Suprapubic skin (tissue), 4 donors: ENCODE measurements at regions not wholly inside any gene's neighbourhood (a gene's known extent, or its start where the extent isn't known, plus 50 kb on each side); places are given as distances from the start of the nearest gene placed in this dataset.
A peak's percentile ranks its signal among the peaks of the same experiment; 100 is the strongest.

Experiments
- DNase-seq, 2 donors: peaks; one replicate each; pipeline ENCODE4 v3.0.0-alpha.2; 2019; ENCODE audit warnings: low spot score in 2 of 2
- H3K27ac ChIP-seq: fragments of 200-600 bp; sonication (generic); one replicate; pipeline ENCODE4 v1.5.1; 2019
- H3K27me3 ChIP-seq: fragments of 200-600 bp; sonication (generic); one replicate; pipeline ENCODE4 v1.5.1; 2019
- H3K36me3 ChIP-seq: fragments of 200-600 bp; sonication (generic); one replicate; pipeline ENCODE4 v1.5.1; 2019
- H3K4me1 ChIP-seq: fragments of 200-600 bp; sonication (generic); one replicate; pipeline ENCODE4 v1.5.1; 2019
- H3K4me3 ChIP-seq: fragments of 200-600 bp; sonication (generic); one replicate; pipeline ENCODE4 v1.5.1; 2019; ENCODE audit warnings: mild to moderate bottlenecking
- H3K9me3 ChIP-seq: fragments of 200-600 bp; sonication (generic); one replicate; pipeline ENCODE4 v1.5.1; 2019
- EP300 ChIP-seq: sonication (generic); formaldehyde crosslinking; IDR thresholded peaks from one replicate; pipeline ENCODE4 v1.6.1; 2017; ENCODE audit warnings: antibody characterized with exemption
- POLR2A ChIP-seq, 2 donors: fragments of 450-650 bp; IDR thresholded peaks; one replicate each; pipeline ENCODE4 v1.6.1; 2017; ENCODE audit warnings: antibody characterized with exemption in 2 of 2, mild to moderate bottlenecking in 2 of 2, moderate library complexity in 2 of 2
- POLR2AphosphoS5 ChIP-seq, 3 donors: sonication (generic); formaldehyde crosslinking; IDR thresholded peaks; one replicate each; pipeline ENCODE4 v1.6.1; 2017; ENCODE audit warnings: antibody characterized with exemption in 3 of 3
- WGBS: methylation state at CpG from one replicate; pipeline ENCODE4 v1.1.5; 2018; 5-methylcytosine and 5-hydroxymethylcytosine counted together
- TF ChIP-seq, protein P1 (sequence below), 2 donors: fragments of 200-600 bp in 1 of 2; fragments of 450-650 bp in 1 of 2; sonication (generic) in 1 of 2; IDR thresholded peaks; one replicate each; pipeline ENCODE4 v1.5.1; 2016 to 2019; ENCODE audit warnings: antibody characterized with exemption in 2 of 2, mild to moderate bottlenecking in 1 of 2, moderate library complexity in 1 of 2

DNA sequence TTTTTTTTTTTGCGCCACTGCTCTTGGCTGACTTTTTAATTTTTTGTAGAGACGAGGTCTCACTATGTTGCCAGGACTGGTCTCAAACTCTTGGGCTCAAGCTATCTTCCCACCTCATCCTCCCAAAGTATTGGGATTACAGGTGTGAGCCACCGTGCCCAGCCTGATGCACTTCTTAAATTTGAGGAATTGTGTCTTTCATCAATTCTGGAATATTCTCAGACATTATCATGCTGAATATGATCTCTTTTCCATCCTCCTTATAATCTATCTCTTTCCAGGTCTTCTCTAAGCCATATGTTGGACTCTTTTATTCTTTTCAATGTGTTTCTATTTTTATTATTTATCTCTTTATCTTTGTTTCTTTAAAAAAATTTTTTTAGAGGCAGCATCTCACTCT lies 196.2 kb upstream of the IER5L start:
- no peak overlapping the region for H3K4me3 ChIP-seq
- no peak for DNase-seq
- TF ChIP-seq EP300 (no peak), POLR2AphosphoS5 (IDR thresholded peaks at IDR 0.05) (no peak), POLR2A (IDR thresholded peaks at IDR 0.05) (no peak)
- TF ChIP-seq, protein P1, sequence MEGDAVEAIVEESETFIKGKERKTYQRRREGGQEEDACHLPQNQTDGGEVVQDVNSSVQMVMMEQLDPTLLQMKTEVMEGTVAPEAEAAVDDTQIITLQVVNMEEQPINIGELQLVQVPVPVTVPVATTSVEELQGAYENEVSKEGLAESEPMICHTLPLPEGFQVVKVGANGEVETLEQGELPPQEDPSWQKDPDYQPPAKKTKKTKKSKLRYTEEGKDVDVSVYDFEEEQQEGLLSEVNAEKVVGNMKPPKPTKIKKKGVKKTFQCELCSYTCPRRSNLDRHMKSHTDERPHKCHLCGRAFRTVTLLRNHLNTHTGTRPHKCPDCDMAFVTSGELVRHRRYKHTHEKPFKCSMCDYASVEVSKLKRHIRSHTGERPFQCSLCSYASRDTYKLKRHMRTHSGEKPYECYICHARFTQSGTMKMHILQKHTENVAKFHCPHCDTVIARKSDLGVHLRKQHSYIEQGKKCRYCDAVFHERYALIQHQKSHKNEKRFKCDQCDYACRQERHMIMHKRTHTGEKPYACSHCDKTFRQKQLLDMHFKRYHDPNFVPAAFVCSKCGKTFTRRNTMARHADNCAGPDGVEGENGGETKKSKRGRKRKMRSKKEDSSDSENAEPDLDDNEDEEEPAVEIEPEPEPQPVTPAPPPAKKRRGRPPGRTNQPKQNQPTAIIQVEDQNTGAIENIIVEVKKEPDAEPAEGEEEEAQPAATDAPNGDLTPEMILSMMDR (IDR thresholded peaks at IDR 0.05) = no peak
- 97% methylated on average over 3 of the region's 3 CpGs for WGBS
- H3K4me1 ChIP-seq = no peaks in the 10 kb centered on the region
- H3K9me3 ChIP-seq = no peaks in the 10 kb centered on the region
- H3K27me3 ChIP-seq = no peaks in the 10 kb centered on the region
- no peaks in the 10 kb centered on the region for H3K36me3 ChIP-seq
- no peak overlapping the region for H3K27ac ChIP-seq

DNA sequence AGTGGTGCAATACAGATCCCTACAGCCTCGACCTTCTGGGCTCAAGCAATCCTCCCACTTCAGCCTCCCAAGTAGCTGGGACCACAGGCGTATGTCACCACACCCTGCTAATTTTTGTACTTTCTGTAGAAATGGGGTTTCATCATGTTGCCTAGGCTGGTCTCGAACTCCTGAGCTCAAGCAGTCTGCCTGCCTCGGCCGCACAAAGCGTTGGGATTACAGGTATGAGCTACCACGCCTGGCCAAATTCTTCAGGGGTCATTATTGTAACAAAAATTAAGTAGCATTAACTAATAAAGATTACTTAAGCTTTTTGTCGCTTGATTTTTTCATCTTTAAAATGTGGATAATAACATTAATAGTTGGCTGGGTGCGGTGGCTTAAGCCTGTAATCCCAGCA lies 195.3 kb upstream of the IER5L start:
- Histone ChIP-seq H3K9me3 (no peaks in the 10 kb centered on the region), H3K27me3 (no peaks in the 10 kb centered on the region), H3K4me1 (no peaks in the 10 kb centered on the region), H3K4me3 (no peak overlapping the region), H3K27ac (no peak overlapping the region), H3K36me3 (no peaks in the 10 kb centered on the region)
- DNase-seq = peak in 1 of 2 donors; percentile 6
- TF ChIP-seq, protein P1 (IDR thresholded peaks at IDR 0.05) = no peak
- TF ChIP-seq EP300 (no peak), POLR2A (IDR thresholded peaks at IDR 0.05) (no peak), POLR2AphosphoS5 (IDR thresholded peaks at IDR 0.05) (no peak)
- 97% methylated on average over 9 of the region's 9 CpGs for WGBS

DNA sequence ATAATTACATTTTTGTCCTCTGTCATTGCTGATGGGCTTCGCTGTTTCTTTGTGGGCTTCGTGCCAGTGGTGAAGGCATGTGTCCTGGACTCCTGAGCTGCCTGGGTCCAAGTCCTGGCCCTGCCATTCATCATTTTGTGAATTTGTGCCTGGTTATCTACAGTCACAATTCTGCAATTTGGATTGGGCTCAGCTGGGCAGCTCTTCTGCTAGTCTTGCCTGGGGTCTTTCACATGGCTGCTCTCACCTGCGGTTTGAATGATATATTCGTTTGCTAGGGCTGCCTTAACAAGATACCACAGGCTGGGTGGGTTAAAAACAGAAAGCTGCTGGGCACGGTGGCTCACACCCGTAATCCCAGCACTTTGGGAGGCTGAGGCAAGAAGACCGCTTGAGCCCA lies 192.7 kb upstream of the IER5L start:
- Histone ChIP-seq H3K36me3 (no peaks in the 10 kb centered on the region), H3K27ac (no peak overlapping the region), H3K9me3 (no peaks in the 10 kb centered on the region), H3K4me1 (no peaks in the 10 kb centered on the region), H3K27me3 (no peaks in the 10 kb centered on the region), H3K4me3 (no peak overlapping the region)
- 93% methylated on average over 6 of the region's 7 CpGs for WGBS
- DNase-seq = peak in 1 of 2 donors; percentile 17
- TF ChIP-seq, protein P1 (IDR thresholded peaks at IDR 0.05) = no peak
- no peak for TF ChIP-seq POLR2A (IDR thresholded peaks at IDR 0.05)
- no peak for TF ChIP-seq POLR2AphosphoS5 (IDR thresholded peaks at IDR 0.05)
- TF ChIP-seq EP300 = no peak

DNA sequence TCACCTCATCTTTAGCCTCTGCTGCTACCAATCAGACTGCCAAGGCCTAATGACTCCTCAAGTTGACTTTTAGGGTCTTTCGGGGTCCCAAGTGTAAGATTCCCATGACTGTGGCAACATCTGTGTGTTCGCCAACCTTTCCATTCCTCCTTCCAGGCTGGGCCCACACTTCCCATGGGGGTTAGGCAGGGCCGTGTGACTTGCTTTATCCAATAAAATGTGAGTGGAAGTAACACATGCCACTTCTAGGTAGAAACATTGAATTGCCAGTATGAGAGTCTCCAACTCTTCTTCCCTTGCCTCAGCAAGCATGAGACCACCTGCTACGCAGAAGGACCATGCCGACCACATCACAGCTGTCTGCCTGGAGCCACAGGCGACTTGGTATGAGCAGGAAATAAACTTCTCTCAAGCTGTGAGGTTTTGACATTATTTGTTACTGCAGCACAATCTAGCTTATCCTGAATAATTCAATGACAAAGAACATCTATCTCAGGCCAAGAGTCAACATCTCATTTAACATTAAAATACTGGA lies 190.4 kb upstream of the IER5L start:
- H3K4me3 ChIP-seq = no peak overlapping the region
- no peaks in the 10 kb centered on the region for H3K27me3 ChIP-seq
- no peaks in the 10 kb centered on the region for H3K36me3 ChIP-seq
- no peak overlapping the region for H3K27ac ChIP-seq
- H3K4me1 ChIP-seq = no peaks in the 10 kb centered on the region
- no peak for DNase-seq
- no peak for TF ChIP-seq EP300
- no peak for TF ChIP-seq POLR2A (IDR thresholded peaks at IDR 0.05)
- TF ChIP-seq, protein P1 (IDR thresholded peaks at IDR 0.05) = no peak
- no peak for TF ChIP-seq POLR2AphosphoS5 (IDR thresholded peaks at IDR 0.05)
- no peaks in the 10 kb centered on the region for H3K9me3 ChIP-seq
- whole genome bisulfite sequencing = 92% methylated on average over 6 of the region's 6 CpGs

DNA sequence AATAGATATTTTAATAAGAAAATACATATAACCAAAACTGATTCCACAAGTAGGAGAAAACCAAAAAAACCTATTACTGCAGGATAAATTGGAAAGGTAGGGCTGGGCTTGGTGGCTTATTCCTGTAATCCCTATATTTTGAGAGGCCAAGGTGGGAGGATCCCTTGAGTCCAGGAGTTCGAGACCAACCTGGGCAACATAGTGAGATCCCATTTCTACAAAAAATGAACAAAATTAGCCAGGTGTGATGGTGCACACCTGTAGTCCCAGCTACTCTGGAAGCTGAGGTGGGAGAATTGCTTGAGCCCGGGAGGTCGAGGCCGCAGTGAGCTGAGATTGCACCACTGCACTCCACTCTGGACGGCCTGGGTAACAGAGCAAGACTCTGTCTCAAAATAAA lies 189.2 kb upstream of the IER5L start:
- H3K27me3 ChIP-seq = no peaks in the 10 kb centered on the region
- 94% methylated on average over 5 of the region's 5 CpGs for WGBS
- no peaks in the 10 kb centered on the region for H3K9me3 ChIP-seq
- TF ChIP-seq POLR2AphosphoS5 (IDR thresholded peaks at IDR 0.05) (no peak), EP300 (no peak), POLR2A (IDR thresholded peaks at IDR 0.05) (no peak)
- TF ChIP-seq, protein P1 (IDR thresholded peaks at IDR 0.05) = no peak
- peaks cover 5% of the 10 kb centered on the region for H3K4me1 ChIP-seq
- no peak overlapping the region for H3K27ac ChIP-seq
- peak in 1 of 2 donors; percentile 10 for DNase-seq
- H3K36me3 ChIP-seq = no peaks in the 10 kb centered on the region
- no peak overlapping the region for H3K4me3 ChIP-seq
